Glomerular visceral epithelial cell (primary cell): ENCODE measurements at regions not wholly inside any gene's neighbourhood (a gene's known extent, or its start where the extent isn't known, plus 50 kb on each side); places are given as distances from the start of the nearest gene placed in this dataset.
"Not testable (repeated sequence)": the region's sequence is repeated elsewhere in the genome, so short reads cannot be mapped to it uniquely, and the experiment has no call there.

Experiments used
- DNase-seq: peaks from one replicate; pipeline ENCODE4 v3.0.0-alpha.2; 2016; ENCODE audit errors: extremely low spot score

GRCh38 chr2:84288293-84288692 lies 170.8 kb downstream of the SUCLG1 start:
- DNase-seq: no peak

- no peak for DNase-seq
Observed at GRCh38 chr2:84286878-84287277, 172.2 kb downstream of the SUCLG1 start.

GRCh38 chr2:84285056-84285747 lies 173.9 kb downstream of the SUCLG1 start:
- DNase-seq: no peak

GRCh38 chr2:84283506-84283905 lies 175.6 kb downstream of the SUCLG1 start:
- DNase-seq: no peak

- DNase-seq: no peak
Observed at GRCh38 chr2:84281510-84281909, 177.6 kb downstream of the SUCLG1 start.

- DNase-seq: no peak
Observed at GRCh38 chr2:84280873-84281272, 178.2 kb downstream of the SUCLG1 start.

- no peak for DNase-seq
Observed at GRCh38 chr2:84278386-84278785, 180.7 kb downstream of the SUCLG1 start.

- DNase-seq: no peak
Observed at GRCh38 chr2:84276590-84277255, 182.4 kb downstream of the SUCLG1 start.

GRCh38 chr2:84273406-84273805 lies 185.7 kb downstream of the SUCLG1 start:
- no peak for DNase-seq

GRCh38 chr2:84271977-84272376 lies 187.1 kb downstream of the SUCLG1 start:
- DNase-seq: no peak

- no peak for DNase-seq
Observed at GRCh38 chr2:84257831-84258230, 201.2 kb downstream of the SUCLG1 start.

- DNase-seq: no peak
Observed at GRCh38 chr2:84251651-84252302, 207.3 kb downstream of the SUCLG1 start.

- no peak for DNase-seq
Observed at GRCh38 chr2:84249140-84249539, 209.9 kb downstream of the SUCLG1 start.

GRCh38 chr2:84247532-84247931 lies 211.5 kb downstream of the SUCLG1 start:
- DNase-seq: no peak

- no peak for DNase-seq
Observed at GRCh38 chr2:84243788-84244733, 215.0 kb downstream of the SUCLG1 start.

- no peak for DNase-seq
Observed at GRCh38 chr2:84238907-84239306, 220.2 kb downstream of the SUCLG1 start.

GRCh38 chr2:84236288-84236687 lies 222.8 kb downstream of the SUCLG1 start:
- DNase-seq: no peak

- no peak for DNase-seq
Observed at GRCh38 chr2:84234103-84234502, 225.0 kb downstream of the SUCLG1 start.

GRCh38 chr2:84231478-84231877 lies 227.6 kb downstream of the SUCLG1 start:
- DNase-seq: no peak

- DNase-seq: no peak
Observed at GRCh38 chr2:84224121-84224520, 235.0 kb downstream of the SUCLG1 start.

- peak; percentile 0 for DNase-seq
Observed at GRCh38 chr2:84223191-84223590, 235.9 kb downstream of the SUCLG1 start.

- DNase-seq: not testable (repeated sequence)
Observed at GRCh38 chr2:84221102-84221501, 238.0 kb downstream of the SUCLG1 start.
